ENCODE measurements at regions not wholly inside any gene's neighbourhood (a gene's known extent, or its start where the extent isn't known, plus 50 kb on each side); places are given as distances from the start of the nearest gene placed in this dataset.

GRCh38 chr10:2874963-2875362 lies 192.4 kb upstream of the PFKP start:
- Histone ChIP-seq H3K4me2 (ENCODE audit: insufficient read depth, low read length) (no peak overlapping the region), H3K36me3 (ENCODE audit: insufficient read depth, low read length) (no peaks in the 10 kb centered on the region), H3K27me3 (ENCODE audit: insufficient read depth, low read length, poor library complexity) (no peaks in the 10 kb centered on the region), H3K27ac (ENCODE audit: low read length) (no peak overlapping the region), H3K79me2 (ENCODE audit: insufficient read depth, low read length) (no peaks in the 10 kb centered on the region), H3K9ac (ENCODE audit: low read depth, low read length) (no peak overlapping the region), H3K4me1 (ENCODE audit: insufficient read depth, low read length) (no peaks in the 10 kb centered on the region), H2AFZ (ENCODE audit: low read depth, low read length) (no peak overlapping the region), H4K20me1 (ENCODE audit: insufficient read depth, low read length) (no peaks in the 10 kb centered on the region), H3K4me3 (ENCODE audit: low read depth in 1 of 2, low read length in 2 of 2) (no peak overlapping the region), H3K9me3 (ENCODE audit: insufficient read depth, low read length, severe bottlenecking) (no peaks in the 10 kb centered on the region)
- DNase-seq (no peak), ATAC-seq (ENCODE audit: insufficient read depth, low read depth) (no peak)
- TF ChIP-seq, protein P1, sequence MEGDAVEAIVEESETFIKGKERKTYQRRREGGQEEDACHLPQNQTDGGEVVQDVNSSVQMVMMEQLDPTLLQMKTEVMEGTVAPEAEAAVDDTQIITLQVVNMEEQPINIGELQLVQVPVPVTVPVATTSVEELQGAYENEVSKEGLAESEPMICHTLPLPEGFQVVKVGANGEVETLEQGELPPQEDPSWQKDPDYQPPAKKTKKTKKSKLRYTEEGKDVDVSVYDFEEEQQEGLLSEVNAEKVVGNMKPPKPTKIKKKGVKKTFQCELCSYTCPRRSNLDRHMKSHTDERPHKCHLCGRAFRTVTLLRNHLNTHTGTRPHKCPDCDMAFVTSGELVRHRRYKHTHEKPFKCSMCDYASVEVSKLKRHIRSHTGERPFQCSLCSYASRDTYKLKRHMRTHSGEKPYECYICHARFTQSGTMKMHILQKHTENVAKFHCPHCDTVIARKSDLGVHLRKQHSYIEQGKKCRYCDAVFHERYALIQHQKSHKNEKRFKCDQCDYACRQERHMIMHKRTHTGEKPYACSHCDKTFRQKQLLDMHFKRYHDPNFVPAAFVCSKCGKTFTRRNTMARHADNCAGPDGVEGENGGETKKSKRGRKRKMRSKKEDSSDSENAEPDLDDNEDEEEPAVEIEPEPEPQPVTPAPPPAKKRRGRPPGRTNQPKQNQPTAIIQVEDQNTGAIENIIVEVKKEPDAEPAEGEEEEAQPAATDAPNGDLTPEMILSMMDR (IDR thresholded peaks at IDR 0.05; ENCODE audit: borderline replicate concordance, extremely low read depth, low read length, poor library complexity, severe bottlenecking), result no peak
- TF ChIP-seq EZH2 (IDR thresholded peaks at IDR 0.05; ENCODE audit: borderline replicate concordance, low read depth, low read length, severe bottlenecking), result no peak

DNA sequence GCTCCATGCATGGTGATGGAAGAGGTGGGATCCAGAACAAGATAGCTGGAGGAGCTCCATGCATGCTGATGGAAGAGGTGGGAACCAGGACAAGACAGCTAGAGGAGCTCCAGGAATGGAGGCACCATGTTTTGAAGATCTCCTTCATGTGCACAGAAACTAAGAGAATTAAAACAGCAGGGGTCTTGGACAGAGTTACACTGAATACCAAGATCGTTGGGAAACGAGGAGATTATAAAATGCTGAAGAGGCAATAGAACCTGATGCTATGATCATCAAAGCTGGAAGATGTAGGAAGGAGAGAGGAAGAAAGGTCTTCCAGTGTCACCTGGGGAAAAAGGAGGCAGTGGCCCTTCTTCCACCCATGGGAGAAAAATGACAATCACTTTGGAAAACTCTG lies 193.6 kb upstream of the PFKP start:
- H3K9me3 ChIP-seq (ENCODE audit: insufficient read depth, low read length, severe bottlenecking), result no peaks in the 10 kb centered on the region
- H3K27me3 ChIP-seq (ENCODE audit: insufficient read depth, low read length, poor library complexity), result no peaks in the 10 kb centered on the region
- H4K20me1 ChIP-seq (ENCODE audit: insufficient read depth, low read length), result no peaks in the 10 kb centered on the region
- H3K4me3 ChIP-seq (ENCODE audit: low read depth in 1 of 2, low read length in 2 of 2), result no peak overlapping the region
- no peak overlapping the region for H3K4me2 ChIP-seq (ENCODE audit: insufficient read depth, low read length)
- H3K79me2 ChIP-seq (ENCODE audit: insufficient read depth, low read length), result no peaks in the 10 kb centered on the region
- TF ChIP-seq, protein P1 (IDR thresholded peaks at IDR 0.05; ENCODE audit: borderline replicate concordance, extremely low read depth, low read length, poor library complexity, severe bottlenecking), result no peak
- TF ChIP-seq EZH2 (IDR thresholded peaks at IDR 0.05; ENCODE audit: borderline replicate concordance, low read depth, low read length, severe bottlenecking), result no peak
- no peaks in the 10 kb centered on the region for H3K4me1 ChIP-seq (ENCODE audit: insufficient read depth, low read length)
- no peaks in the 10 kb centered on the region for H3K36me3 ChIP-seq (ENCODE audit: insufficient read depth, low read length)
- DNase-seq, result no peak
- ATAC-seq (ENCODE audit: insufficient read depth, low read depth), result no peak
- H3K27ac ChIP-seq (ENCODE audit: low read length), result no peak overlapping the region
- no peak overlapping the region for H2AFZ ChIP-seq (ENCODE audit: low read depth, low read length)
- H3K9ac ChIP-seq (ENCODE audit: low read depth, low read length), result no peak overlapping the region

DNA sequence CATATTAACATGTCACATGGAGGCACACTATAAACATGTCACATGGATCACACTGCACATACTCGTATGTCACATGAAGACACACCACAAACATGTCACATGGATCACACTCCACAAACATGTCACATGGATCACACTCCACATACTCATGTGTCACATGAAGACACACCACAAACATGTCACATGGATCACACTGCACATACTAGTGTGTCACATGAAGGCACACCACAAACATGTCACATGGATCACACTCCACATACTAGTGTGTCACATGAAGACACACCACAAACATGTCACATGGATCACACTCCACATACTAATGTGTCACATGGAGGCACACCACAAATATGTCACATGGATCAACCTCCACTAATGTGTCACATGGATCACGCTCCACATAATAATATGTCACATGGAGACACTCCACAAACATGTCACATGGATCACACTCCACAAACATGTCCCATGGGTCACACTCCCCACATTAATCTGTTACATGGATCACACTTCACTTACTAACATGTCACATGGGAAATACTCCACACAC lies 195.6 kb upstream of the PFKP start:
- H3K9me3 ChIP-seq (ENCODE audit: insufficient read depth, low read length, severe bottlenecking), result no peaks in the 10 kb centered on the region

More for the DNA sequence above, 195.6 kb upstream of the PFKP start:
- H3K4me1 ChIP-seq (ENCODE audit: insufficient read depth, low read length), result no peaks in the 10 kb centered on the region
- H3K4me2 ChIP-seq (ENCODE audit: insufficient read depth, low read length), result no peak overlapping the region
- TF ChIP-seq EZH2 (IDR thresholded peaks at IDR 0.05; ENCODE audit: borderline replicate concordance, low read depth, low read length, severe bottlenecking), result no peak
- TF ChIP-seq, protein P1 (IDR thresholded peaks at IDR 0.05; ENCODE audit: borderline replicate concordance, extremely low read depth, low read length, poor library complexity, severe bottlenecking), result no peak
- H3K79me2 ChIP-seq (ENCODE audit: insufficient read depth, low read length), result no peaks in the 10 kb centered on the region
- no peaks in the 10 kb centered on the region for H3K27me3 ChIP-seq (ENCODE audit: insufficient read depth, low read length, poor library complexity)
- H3K36me3 ChIP-seq (ENCODE audit: insufficient read depth, low read length), result no peaks in the 10 kb centered on the region
- H3K9ac ChIP-seq (ENCODE audit: low read depth, low read length), result no peak overlapping the region
- no peaks in the 10 kb centered on the region for H4K20me1 ChIP-seq (ENCODE audit: insufficient read depth, low read length)
- H3K4me3 ChIP-seq (ENCODE audit: low read depth in 1 of 2, low read length in 2 of 2), result no peak overlapping the region
- no peak overlapping the region for H2AFZ ChIP-seq (ENCODE audit: low read depth, low read length)
- H3K27ac ChIP-seq (ENCODE audit: low read length), result no peak overlapping the region
- DNase-seq, result no peak
- no peak for ATAC-seq (ENCODE audit: insufficient read depth, low read depth)

Data from DND-41 (cell line).